HK-2 (cell line): ENCODE measurements at regions not wholly inside any gene's neighbourhood (a gene's known extent, or its start where the extent isn't known, plus 50 kb on each side); places are given as distances from the start of the nearest gene placed in this dataset.
"Not testable (repeated sequence)": the region's sequence is repeated elsewhere in the genome, so short reads cannot be mapped to it uniquely, and the experiment has no call there.

Source experiments
- DNase-seq: peaks from one replicate; pipeline ENCODE4 v3.0.0-alpha.2; 2018; ENCODE audit not compliant: unreplicated experiment

- DNase-seq, result not testable (repeated sequence)
These were observed 111.3 kb downstream of the NPIPB11 start for GRCh38 chr16:29294951-29295795.

DNA sequence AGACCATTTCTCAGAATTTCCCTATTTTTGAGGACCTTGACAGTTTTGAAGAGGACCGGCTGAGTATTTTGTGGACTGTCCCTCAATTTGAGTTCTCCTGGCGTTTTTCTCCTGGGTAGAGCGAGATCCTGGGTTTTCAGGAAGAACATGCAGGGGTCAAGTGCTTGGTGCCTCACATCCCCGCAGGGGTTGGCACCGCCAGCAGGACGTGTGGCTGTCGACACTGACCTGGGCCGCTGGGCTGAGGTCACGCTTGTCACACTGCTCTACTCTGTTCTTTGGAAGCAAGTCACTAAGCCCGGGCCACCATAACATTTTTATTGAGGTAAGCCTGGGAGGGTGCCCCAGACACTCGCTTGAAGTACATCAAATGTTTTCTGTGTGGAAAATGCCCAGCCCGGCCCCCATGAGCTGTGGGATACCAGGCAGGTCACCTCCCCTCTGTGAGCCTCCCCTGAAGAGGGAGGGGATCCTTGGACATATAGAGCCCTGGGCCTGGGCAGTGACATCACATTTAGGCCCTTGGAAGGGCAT lies 112.0 kb downstream of the NPIPB11 start:
- DNase-seq, result not testable (repeated sequence)

GRCh38 chr16:29293545-29293944 lies 113.0 kb downstream of the NPIPB11 start:
- not testable (repeated sequence) for DNase-seq

DNA sequence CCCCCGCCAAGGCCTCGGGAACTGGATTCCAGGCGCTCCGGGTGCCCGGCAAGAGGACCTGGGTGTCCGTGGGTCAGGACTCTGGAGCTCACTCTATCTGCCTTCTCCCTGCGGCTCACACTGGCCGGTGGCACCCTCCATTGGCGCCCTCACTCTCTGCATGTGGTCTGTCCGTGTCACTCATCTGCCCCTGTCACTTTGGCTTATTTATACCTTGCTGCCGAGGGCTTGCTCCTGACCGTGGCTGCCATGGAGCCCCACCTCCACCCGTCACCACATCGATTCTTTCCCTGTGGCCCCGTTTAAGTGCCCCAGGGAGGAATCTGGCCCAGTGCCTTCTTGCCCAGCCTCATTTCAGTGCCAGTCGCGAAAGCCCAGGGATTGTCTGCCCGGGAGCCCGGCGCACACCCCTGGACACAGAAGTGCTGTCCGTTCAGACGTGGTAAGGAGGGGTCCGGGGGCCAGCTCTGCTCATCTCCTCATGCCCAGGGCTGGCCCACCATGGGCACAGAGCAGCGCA lies 113.5 kb downstream of the NPIPB11 start:
- not testable (repeated sequence) for DNase-seq

GRCh38 chr16:29291329-29292271 lies 114.9 kb downstream of the NPIPB11 start:
- DNase-seq, result not testable (repeated sequence)

- peak; percentile 95 for DNase-seq
These were observed 115.8 kb downstream of the NPIPB11 start for GRCh38 chr16:29290631-29291247.

GRCh38 chr16:29289516-29290239 lies 116.8 kb downstream of the NPIPB11 start:
- DNase-seq, result not testable (repeated sequence)

DNA sequence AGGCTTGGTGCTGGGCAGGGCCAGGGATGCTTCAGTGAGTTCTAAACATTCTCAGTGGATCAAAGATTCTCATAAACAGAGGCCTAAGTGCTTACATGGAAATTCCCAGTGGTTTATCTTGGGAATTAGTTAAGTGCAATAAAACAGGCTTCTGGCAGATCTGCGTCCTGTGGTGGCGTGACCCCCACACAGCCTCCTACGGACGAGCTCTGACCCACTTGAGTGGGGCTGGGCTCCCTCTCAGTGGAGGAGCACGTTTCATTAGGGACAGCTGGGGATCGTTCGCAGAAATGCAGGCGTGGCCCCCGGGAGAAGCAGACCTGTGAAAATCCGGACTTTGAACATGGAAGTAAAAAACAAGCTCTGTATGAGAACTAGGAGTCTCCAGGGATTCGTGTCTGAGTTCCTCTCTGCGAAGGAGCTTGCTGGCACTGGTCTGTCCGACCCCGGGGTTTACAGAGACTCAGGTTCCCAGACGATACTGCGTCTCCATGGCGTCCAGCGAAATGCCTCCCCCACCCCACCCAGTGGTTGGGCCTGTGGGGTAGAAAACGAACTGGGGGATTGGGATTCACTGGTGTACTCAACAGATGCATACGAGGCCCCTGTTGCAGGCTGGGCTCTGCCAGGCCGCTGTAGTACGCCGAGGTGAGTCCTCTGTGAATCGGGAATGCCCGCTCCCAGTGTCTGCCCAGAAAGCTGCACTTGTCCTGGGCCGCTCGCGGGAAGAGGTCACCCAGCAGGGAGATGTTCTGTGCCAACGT lies 117.6 kb downstream of the NPIPB11 start:
- DNase-seq, result peak; percentile 15

- not testable (repeated sequence) for DNase-seq
These were observed 118.5 kb downstream of the NPIPB11 start for GRCh38 chr16:29287871-29288535.

GRCh38 chr16:29287246-29287645 lies 119.3 kb downstream of the NPIPB11 start:
- DNase-seq, result not testable (repeated sequence)

DNA sequence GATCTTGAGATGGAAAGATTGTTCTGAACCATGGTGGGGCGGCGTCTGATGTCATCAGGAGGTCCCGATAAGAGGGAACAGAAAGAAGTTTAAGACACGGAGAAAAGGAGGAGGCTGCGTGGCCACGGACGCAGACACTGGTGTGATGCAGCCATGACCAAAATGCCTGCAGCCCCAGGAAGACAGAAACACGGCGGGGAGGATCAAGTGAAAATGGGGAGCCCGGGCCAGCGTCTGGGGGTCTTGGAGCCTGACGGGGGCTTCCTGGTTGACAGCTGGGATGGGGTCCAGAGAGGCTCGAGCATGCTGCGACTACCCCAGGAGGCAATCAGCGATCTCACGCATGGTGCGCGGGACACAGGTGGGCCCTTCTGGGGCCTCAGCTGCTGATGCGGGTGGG lies 119.7 kb downstream of the NPIPB11 start:
- DNase-seq, result not testable (repeated sequence)

GRCh38 chr16:29286161-29286560 lies 120.3 kb downstream of the NPIPB11 start:
- not testable (repeated sequence) for DNase-seq

DNA sequence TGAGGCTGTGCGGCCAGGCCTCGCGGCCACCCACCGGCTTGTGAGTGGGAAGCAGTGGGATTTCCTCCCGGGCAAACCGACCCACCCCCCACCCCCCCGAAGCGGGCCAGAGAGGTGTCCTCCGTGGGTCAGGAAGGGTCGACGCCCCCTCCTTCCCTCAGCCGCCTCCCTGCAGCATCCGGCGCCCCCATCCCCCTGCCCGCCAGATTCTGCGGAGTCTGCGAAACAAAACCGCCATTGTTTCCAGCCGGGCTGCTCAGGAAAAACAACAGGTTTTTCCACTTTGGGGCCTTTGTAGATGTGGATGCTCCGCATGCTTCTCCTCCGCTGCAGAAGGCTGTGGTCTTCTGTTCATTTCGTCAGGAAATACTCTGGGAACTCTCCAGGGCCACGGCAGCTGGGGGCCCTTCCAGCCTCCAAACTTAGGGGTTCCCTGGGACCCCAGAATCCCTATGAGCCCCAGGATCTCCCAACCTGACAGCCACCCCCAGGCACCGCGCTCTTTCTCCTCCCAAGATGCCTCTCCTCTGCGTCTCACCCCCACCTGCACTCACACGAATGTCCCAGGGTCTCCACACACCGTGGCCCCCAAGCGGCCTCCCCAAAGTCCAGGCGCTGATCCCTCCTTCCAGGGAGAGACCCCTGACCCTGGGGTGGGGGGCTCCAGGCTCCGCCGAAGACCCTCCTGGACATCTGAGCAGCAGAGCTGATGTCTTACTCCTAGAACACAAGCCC lies 121.2 kb downstream of the NPIPB11 start:
- not testable (repeated sequence) for DNase-seq

DNA sequence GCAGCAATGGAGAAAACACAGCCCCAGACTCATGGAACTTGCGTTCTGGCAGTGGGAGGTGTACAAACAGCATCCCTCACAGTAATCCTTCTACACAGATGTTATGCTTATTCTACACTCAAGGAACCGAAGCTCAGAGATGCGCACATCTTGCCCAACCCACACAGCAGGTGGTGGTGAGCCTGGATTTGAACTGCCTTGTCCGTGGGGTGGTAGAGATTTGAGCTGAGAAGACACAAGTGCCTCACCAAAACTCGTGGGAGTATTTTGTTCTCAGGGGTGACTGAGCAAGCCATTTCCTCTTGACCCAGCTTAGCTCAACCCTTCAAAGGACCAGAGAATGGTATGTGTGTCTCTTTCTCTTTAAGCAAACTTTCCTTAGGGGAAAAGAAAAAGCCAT lies 121.8 kb downstream of the NPIPB11 start:
- DNase-seq, result not testable (repeated sequence)

- DNase-seq, result not testable (repeated sequence)
These were observed 122.4 kb downstream of the NPIPB11 start for GRCh38 chr16:29284159-29284558.

- DNase-seq, result not testable (repeated sequence)
These were observed 128.2 kb downstream of the NPIPB11 start for GRCh38 chr16:29278097-29278871.

DNA sequence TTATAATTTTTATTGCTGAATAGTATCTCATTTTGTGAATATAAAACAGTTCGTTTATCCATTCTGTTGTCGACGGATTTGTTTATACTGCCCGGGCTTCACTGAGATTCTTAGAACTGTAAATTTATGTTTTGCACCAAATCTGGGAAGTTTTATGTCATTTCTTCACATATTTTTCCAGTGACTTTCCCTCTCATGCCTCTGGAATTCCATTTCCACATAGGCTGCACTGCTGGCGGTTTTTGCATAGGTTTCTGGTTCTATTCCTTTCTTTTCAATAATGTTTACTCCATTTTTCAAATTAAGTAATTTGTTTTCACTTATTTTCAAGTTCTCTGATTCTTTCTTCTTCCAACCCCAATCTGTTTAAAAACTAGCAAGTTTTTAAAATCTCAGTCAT lies 130.1 kb downstream of the NPIPB11 start:
- not testable (repeated sequence) for DNase-seq
